Tibial nerve (tissue), 4 donors: ENCODE measurements at regions not wholly inside any gene's neighbourhood (a gene's known extent, or its start where the extent isn't known, plus 50 kb on each side); places are given as distances from the start of the nearest gene placed in this dataset.

Source experiments
- DNase-seq, 2 donors: peaks; one replicate each; pipeline ENCODE4 v3.0.0-alpha.2; 2019; ENCODE audit warnings: low spot score in 2 of 2
- H3K27ac ChIP-seq, 4 donors: fragments of 200-600 bp; sonication (generic) in 3 of 4; one replicate each; pipeline ENCODE4 v1.5.1; 2017 to 2019; ENCODE audit warnings: mild to moderate bottlenecking in 1 of 4
- H3K27me3 ChIP-seq, 2 donors: fragments of 200-600 bp; sonication (generic) in 1 of 2; one replicate each; pipeline versions ENCODE4 v1.5.1 to v1.6.0; 2017 to 2019
- H3K36me3 ChIP-seq, 3 donors: fragments of 200-600 bp; sonication (generic); one replicate each; pipeline ENCODE4 v1.5.1; 2018 to 2019
- H3K4me1 ChIP-seq, 4 donors: fragments of 200-600 bp; sonication (generic) in 3 of 4; one replicate each; pipeline ENCODE4 v1.5.1; 2017 to 2019
- H3K4me3 ChIP-seq, 4 donors: fragments of 200-600 bp; sonication (generic) in 3 of 4; one replicate each; pipeline ENCODE4 v1.5.1; 2017 to 2019; ENCODE audit warnings: mild to moderate bottlenecking in 1 of 4, moderate library complexity in 1 of 4
- H3K9me3 ChIP-seq, 4 donors: fragments of 200-600 bp; sonication (generic) in 3 of 4; one replicate each; pipeline ENCODE4 v1.5.1; 2017 to 2019
- EP300 ChIP-seq, 2 donors: sonication (generic); formaldehyde crosslinking; IDR thresholded peaks; one replicate each; pipeline ENCODE4 v1.6.1; 2017; ENCODE audit warnings: antibody characterized with exemption in 2 of 2, mild to moderate bottlenecking in 1 of 2
- POLR2A ChIP-seq, 2 donors: fragments of 450-650 bp; IDR thresholded peaks; one replicate each; pipeline ENCODE4 v1.6.1; 2017; ENCODE audit warnings: antibody characterized with exemption in 2 of 2, mild to moderate bottlenecking in 2 of 2, moderate library complexity in 2 of 2
- WGBS, 2 donors: methylation state at CpG; one replicate each; pipeline ENCODE4 v1.1.5; 2018; 5-methylcytosine and 5-hydroxymethylcytosine counted together
- TF ChIP-seq, protein P1 (sequence below), 5 experiments: fragments of 200-600 bp in 3 of 5; fragments of 450-650 bp in 2 of 5; sonication (generic) in 3 of 5; IDR thresholded peaks; one replicate each; pipeline ENCODE4 v1.5.1; 2016 to 2019; ENCODE audit warnings: antibody characterized with exemption in 5 of 5, mild to moderate bottlenecking in 3 of 5, moderate library complexity in 2 of 5

DNA sequence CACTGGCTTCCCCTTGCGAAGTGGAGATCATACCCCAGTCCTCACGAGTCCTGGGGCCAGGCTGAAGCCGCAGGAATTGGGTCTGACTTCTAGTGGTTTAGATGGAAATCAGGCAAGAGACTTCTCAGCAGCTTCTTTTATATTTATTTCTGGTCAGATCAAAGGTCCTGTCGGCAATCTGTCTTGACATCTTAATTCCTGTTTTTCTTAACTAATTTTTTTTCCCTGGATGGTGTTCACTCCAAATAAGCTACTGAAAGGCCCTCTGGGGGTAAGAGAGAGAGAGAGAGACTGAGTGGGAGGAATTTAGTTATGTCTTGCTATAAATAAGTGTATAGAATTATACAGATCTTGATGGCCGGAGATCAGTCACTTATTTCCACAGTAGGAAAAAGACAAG, 698.7 kb upstream of the TBX3 start:
- Histone ChIP-seq H3K4me3 (no peak overlapping the region), H3K9me3 (no peaks in the 10 kb centered on the region), H3K27me3 (no peaks in the 10 kb centered on the region), H3K4me1 (no peaks in the 10 kb centered on the region), H3K36me3 (no peaks in the 10 kb centered on the region), H3K27ac (no peak overlapping the region)
- no peak for DNase-seq
- WGBS, 2 donors, result 54 to 63% methylated on average over 5 of the region's 5 CpGs
- TF ChIP-seq, protein P1, sequence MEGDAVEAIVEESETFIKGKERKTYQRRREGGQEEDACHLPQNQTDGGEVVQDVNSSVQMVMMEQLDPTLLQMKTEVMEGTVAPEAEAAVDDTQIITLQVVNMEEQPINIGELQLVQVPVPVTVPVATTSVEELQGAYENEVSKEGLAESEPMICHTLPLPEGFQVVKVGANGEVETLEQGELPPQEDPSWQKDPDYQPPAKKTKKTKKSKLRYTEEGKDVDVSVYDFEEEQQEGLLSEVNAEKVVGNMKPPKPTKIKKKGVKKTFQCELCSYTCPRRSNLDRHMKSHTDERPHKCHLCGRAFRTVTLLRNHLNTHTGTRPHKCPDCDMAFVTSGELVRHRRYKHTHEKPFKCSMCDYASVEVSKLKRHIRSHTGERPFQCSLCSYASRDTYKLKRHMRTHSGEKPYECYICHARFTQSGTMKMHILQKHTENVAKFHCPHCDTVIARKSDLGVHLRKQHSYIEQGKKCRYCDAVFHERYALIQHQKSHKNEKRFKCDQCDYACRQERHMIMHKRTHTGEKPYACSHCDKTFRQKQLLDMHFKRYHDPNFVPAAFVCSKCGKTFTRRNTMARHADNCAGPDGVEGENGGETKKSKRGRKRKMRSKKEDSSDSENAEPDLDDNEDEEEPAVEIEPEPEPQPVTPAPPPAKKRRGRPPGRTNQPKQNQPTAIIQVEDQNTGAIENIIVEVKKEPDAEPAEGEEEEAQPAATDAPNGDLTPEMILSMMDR (IDR thresholded peaks at IDR 0.05), result no peak

DNA sequence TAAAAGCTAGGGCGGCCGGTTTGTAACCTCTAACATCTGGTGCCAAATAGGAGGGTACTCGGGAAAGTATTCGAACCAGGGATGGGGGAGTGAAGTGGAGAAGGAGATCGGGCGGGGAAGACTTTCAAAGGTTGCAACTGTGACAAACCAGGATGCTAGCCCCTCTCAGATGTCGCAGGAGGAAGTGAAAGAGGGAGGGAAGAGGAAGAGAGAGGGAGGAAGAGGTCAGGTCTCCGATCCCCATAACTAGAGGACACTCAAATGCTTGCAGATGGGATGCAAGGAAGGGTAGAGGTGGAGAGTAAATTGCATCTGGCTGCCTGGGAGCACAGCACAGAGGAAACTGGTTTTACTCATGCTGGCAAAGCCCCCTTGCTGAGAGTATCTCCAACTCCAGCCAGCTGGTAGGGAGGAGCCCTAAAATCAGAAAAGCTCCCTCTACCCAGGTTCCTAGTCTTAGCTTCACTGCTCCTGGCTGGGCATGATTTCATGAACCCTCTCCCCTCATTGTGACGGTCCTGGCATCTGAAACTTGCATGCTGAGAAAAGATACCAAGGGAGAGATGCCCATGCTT, 696.7 kb upstream of the TBX3 start:
- no peaks in the 10 kb centered on the region for H3K4me1 ChIP-seq
- H3K4me3 ChIP-seq, result no peak overlapping the region
- 72 to 73% methylated on average over 9 of the region's 9 CpGs for WGBS, 2 donors
- H3K9me3 ChIP-seq, result no peaks in the 10 kb centered on the region
- TF ChIP-seq, protein P1 (IDR thresholded peaks at IDR 0.05), result no peak
- TF ChIP-seq EP300 (IDR thresholded peaks at IDR 0.05) (no peak), POLR2A (IDR thresholded peaks at IDR 0.05) (no peak)
- no peaks in the 10 kb centered on the region for H3K27me3 ChIP-seq
- H3K27ac ChIP-seq, result no peak overlapping the region
- no peak for DNase-seq
- H3K36me3 ChIP-seq, result no peaks in the 10 kb centered on the region

DNA sequence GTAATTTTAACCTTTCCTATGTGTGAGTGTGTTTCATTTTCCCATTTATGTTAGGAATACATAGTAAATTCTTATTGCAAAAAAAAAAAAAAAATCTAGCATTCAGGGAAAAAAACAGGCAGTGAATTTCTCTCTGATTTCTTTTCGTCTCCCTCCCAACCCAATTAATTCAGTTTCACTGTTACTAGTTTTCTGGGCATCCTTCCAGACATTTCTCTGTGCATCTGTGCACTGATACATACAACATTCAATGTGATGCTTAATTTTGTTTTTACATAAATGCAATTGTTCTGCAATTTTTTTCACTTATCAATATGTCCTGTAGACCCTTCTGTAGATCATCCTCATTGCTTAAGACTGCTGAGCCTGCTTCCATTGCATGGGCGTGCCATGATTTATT, 694.3 kb upstream of the TBX3 start:
- no peaks in the 10 kb centered on the region for H3K9me3 ChIP-seq
- no peak overlapping the region for H3K4me3 ChIP-seq
- no peaks in the 10 kb centered on the region for H3K27me3 ChIP-seq
- H3K36me3 ChIP-seq, result no peaks in the 10 kb centered on the region
- no peak for DNase-seq
- no peak overlapping the region for H3K27ac ChIP-seq
- no peaks in the 10 kb centered on the region for H3K4me1 ChIP-seq
- TF ChIP-seq, protein P1 (IDR thresholded peaks at IDR 0.05), result no peak
- TF ChIP-seq EP300 (IDR thresholded peaks at IDR 0.05) (no peak), POLR2A (IDR thresholded peaks at IDR 0.05) (no peak)
- 40 to 56% methylated on average over 2 of the region's 2 CpGs for WGBS, 2 donors

DNA sequence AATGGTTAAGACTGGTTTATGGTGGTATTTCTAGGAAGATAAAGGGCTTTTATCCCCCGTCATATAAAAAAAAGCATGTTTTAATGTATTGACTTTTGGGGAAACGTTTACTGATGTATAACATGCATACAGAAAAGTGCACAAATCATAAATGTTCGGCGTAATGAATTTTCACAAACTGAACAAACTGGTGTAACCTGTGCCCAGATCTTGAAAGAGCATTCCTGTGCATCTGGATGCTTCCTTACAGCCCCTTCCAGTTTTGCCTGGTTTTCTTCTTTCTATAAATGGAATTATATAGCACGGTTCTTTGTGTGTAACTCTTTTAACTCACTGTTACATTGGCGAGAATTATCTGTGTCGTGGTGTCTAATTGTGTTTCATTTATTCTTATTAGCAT, 693.8 kb upstream of the TBX3 start:
- Histone ChIP-seq H3K4me3 (no peak overlapping the region), H3K4me1 (no peaks in the 10 kb centered on the region), H3K9me3 (no peaks in the 10 kb centered on the region), H3K27me3 (no peaks in the 10 kb centered on the region), H3K27ac (no peak overlapping the region), H3K36me3 (no peaks in the 10 kb centered on the region)
- TF ChIP-seq POLR2A (IDR thresholded peaks at IDR 0.05), result no peak
- TF ChIP-seq, protein P1 (IDR thresholded peaks at IDR 0.05), result no peak
- TF ChIP-seq EP300 (IDR thresholded peaks at IDR 0.05), result no peak
- 67 to 76% methylated on average over 7 of the region's 7 CpGs for WGBS, 2 donors
- DNase-seq, result no peak

DNA sequence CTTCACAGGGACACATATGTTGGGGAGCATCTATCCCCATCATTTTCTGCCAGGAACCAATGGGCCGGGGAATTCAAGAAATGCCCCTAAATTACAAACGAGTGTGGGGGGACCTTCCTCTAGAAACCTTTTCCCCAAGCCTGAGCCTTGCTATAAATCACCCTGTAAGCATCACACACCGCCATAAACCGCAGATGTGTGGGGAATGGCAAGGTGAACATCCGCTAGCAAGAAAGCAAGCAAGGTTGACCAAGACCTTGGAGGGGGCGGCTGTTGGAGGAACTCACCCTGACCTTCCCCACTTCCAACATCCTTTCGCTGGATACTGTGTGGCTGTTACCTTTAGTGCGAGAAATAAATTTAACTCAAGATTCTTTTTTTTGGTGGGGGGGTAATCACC, 693.3 kb upstream of the TBX3 start:
- WGBS, 2 donors, result 90% methylated on average over 8 of the region's 8 CpGs
- H3K4me1 ChIP-seq, result no peaks in the 10 kb centered on the region
- TF ChIP-seq EP300 (IDR thresholded peaks at IDR 0.05), result no peak
- no peak for TF ChIP-seq POLR2A (IDR thresholded peaks at IDR 0.05)
- TF ChIP-seq, protein P1 (IDR thresholded peaks at IDR 0.05), result no peak

More for the DNA sequence above, 693.3 kb upstream of the TBX3 start:
- H3K27me3 ChIP-seq, result no peaks in the 10 kb centered on the region
- no peak for DNase-seq
- no peak overlapping the region for H3K27ac ChIP-seq
- H3K9me3 ChIP-seq, result no peaks in the 10 kb centered on the region
- H3K36me3 ChIP-seq, result no peaks in the 10 kb centered on the region
- no peak overlapping the region for H3K4me3 ChIP-seq
